ENCODE measurements at regions not wholly inside any gene's neighbourhood (a gene's known extent, or its start where the extent isn't known, plus 50 kb on each side); places are given as distances from the start of the nearest gene placed in this dataset.

DNA sequence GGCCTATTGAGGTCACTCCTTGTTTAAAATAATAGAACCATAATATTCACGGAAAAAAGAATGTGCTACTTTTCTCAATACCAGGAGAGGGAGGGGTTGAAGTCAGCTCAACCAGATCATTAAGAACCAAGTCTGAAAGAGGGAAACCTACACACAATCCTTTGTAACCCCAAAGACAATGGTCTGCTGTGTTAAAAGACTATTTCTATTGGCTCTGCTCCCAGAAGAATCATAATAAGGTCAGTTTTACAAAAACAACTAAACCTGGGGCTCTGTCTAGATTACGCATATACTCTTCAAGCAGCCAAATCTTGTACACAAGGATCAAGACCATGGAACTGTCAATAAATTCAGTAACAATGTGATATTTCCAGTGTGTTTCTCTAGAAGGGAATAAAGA is 177.2 kb upstream of the CRIM1 start:
- TF ChIP-seq CTCF (IDR thresholded peaks at IDR 0.05; ENCODE audit: low read depth, low read length, missing input control): no peak
- TF ChIP-seq JUND (IDR thresholded peaks at IDR 0.05): no peak
- TF ChIP-seq MAX (IDR thresholded peaks at IDR 0.05): no peak
- TF ChIP-seq EGR1 (IDR thresholded peaks at IDR 0.05; ENCODE audit: low read depth in 2 of 2): no peak
- TF ChIP-seq, protein P1, sequence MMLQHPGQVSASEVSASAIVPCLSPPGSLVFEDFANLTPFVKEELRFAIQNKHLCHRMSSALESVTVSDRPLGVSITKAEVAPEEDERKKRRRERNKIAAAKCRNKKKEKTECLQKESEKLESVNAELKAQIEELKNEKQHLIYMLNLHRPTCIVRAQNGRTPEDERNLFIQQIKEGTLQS (IDR thresholded peaks at IDR 0.05): no peak
- no peak for TF ChIP-seq GABPA (IDR thresholded peaks at IDR 0.05 in 1 of 2, conservative IDR thresholded peaks at IDR 0.05 in 1 of 2)
